NCI-H2171 (cell line): ENCODE measurements at regions not wholly inside any gene's neighbourhood (a gene's known extent, or its start where the extent isn't known, plus 50 kb on each side); places are given as distances from the start of the nearest gene placed in this dataset.

Source experiments
- DNase-seq: peaks from one replicate; lab custom pipeline; 2025; lab: John Stamatoyannopoulos, UW

- no peak for DNase-seq
These were observed 582.6 kb downstream of the MRPL39 start for GRCh38 chr21:25024639-25025038.

- DNase-seq: no peak
These were observed 601.9 kb downstream of the MRPL39 start for GRCh38 chr21:25005388-25005787.

- DNase-seq: no peak
These were observed 604.6 kb downstream of the MRPL39 start for GRCh38 chr21:25002676-25003075.

- no peak for DNase-seq
These were observed 612.1 kb downstream of the MRPL39 start for GRCh38 chr21:24995216-24995615.

- no peak for DNase-seq
These were observed 612.6 kb downstream of the MRPL39 start for GRCh38 chr21:24994717-24995116.

- no peak for DNase-seq
These were observed 617.8 kb downstream of the MRPL39 start for GRCh38 chr21:24989516-24989915.

GRCh38 chr21:24988941-24989340 lies 618.3 kb downstream of the MRPL39 start:
- DNase-seq: no peak

- DNase-seq: no peak
These were observed 631.0 kb downstream of the MRPL39 start for GRCh38 chr21:24976238-24976637.

- DNase-seq: no peak
These were observed 638.2 kb downstream of the MRPL39 start for GRCh38 chr21:24969068-24969467.

- DNase-seq: no peak
These were observed 651.9 kb downstream of the MRPL39 start for GRCh38 chr21:24955275-24955961.

GRCh38 chr21:24948186-24948585 lies 659.1 kb downstream of the MRPL39 start:
- no peak for DNase-seq

GRCh38 chr21:24945910-24946309 lies 661.4 kb downstream of the MRPL39 start:
- DNase-seq: no peak

- DNase-seq: no peak
These were observed 665.7 kb downstream of the MRPL39 start for GRCh38 chr21:24941316-24942185.

- DNase-seq: no peak
These were observed 668.0 kb downstream of the MRPL39 start for GRCh38 chr21:24939291-24939690.

- DNase-seq: no peak
These were observed 668.7 kb downstream of the MRPL39 start for GRCh38 chr21:24938573-24938972.

GRCh38 chr21:24935991-24936390 lies 671.3 kb downstream of the MRPL39 start:
- DNase-seq: no peak

GRCh38 chr21:24910591-24910990 lies 696.7 kb downstream of the MRPL39 start:
- DNase-seq: no peak

- DNase-seq: no peak
These were observed 703.2 kb downstream of the MRPL39 start for GRCh38 chr21:24903994-24904635.

- no peak for DNase-seq
These were observed 708.1 kb downstream of the MRPL39 start for GRCh38 chr21:24899138-24899537.

- DNase-seq: no peak
These were observed 709.4 kb downstream of the MRPL39 start for GRCh38 chr21:24897883-24898282.

- no peak for DNase-seq
These were observed 710.6 kb downstream of the MRPL39 start for GRCh38 chr21:24896735-24897124.

GRCh38 chr21:24895885-24896734 lies 711.2 kb downstream of the MRPL39 start:
- no peak for DNase-seq
